B cell (primary cell): ENCODE measurements at regions not wholly inside any gene's neighbourhood (a gene's known extent, or its start where the extent isn't known, plus 50 kb on each side); places are given as distances from the start of the nearest gene placed in this dataset.

Experiments
- ATAC-seq: fragments of 200-7000 bp; cut with Tn5 transposase; one replicate; pipeline ENCODE4 v1.10.0; 2021; ENCODE audit warnings: low read depth, mild to moderate bottlenecking, moderate number of reproducible peaks, moderate library complexity
- CTCF ChIA-PET: fragments of 350-600 bp; sonication (Branson Sonifier 250); formaldehyde crosslinking; loops from one replicate; lab custom pipeline; 2021; ENCODE audit warnings: antibody characterized with exemption, inconsistent platforms; lab: Charles Lee
- POLR2A ChIA-PET: fragments of 350-600 bp; sonication (Branson Sonifier 250); formaldehyde crosslinking; loops from one replicate; lab custom pipeline; 2021; ENCODE audit warnings: antibody characterized with exemption; lab: Charles Lee
- DNase-seq: peaks from one replicate; pipeline ENCODE4 v3.0.0; 2013
- H2AFZ ChIP-seq: 2 replicates; pipeline ENCODE4 v1.6.1; 2012; ENCODE audit warnings: mild to moderate bottlenecking, low read depth, low read length; ENCODE audit not compliant: insufficient read depth, poor library complexity, severe bottlenecking
- H3K27ac ChIP-seq, 2 donors: 1 replicate in 1 of 2; 2 replicates in 1 of 2; pipeline ENCODE4 v1.5.1; 2012 to 2013; ENCODE audit warnings: low read length in 2 of 2, mild to moderate bottlenecking in 2 of 2, moderate library complexity in 1 of 2
- H3K27me3 ChIP-seq, 4 experiments: fragments of 200-600 bp in 1 of 4; sonication (generic) in 1 of 4; replicated peaks in 1 of 4; 1 replicate in 2 of 4; 2 replicates in 2 of 4; pipeline versions ENCODE4 v1.6.1 to v1.7.0; 2013 to 2016; ENCODE audit warnings: low read length in 3 of 4, mild to moderate bottlenecking in 2 of 4, mixed read lengths in 1 of 4, moderate library complexity in 1 of 4; ENCODE audit not compliant: insufficient read depth in 4 of 4, control insufficient read depth in 3 of 4; ENCODE audit errors: control extremely low read depth in 1 of 4
- H3K36me3 ChIP-seq, 2 experiments: replicated peaks in 1 of 2; 1 replicate in 1 of 2; 2 replicates in 1 of 2; pipeline versions ENCODE4 v1.6.1 to v1.7.1; 2013; ENCODE audit warnings: low read length in 1 of 2; ENCODE audit not compliant: insufficient read depth in 2 of 2, control insufficient read depth in 1 of 2; ENCODE audit errors: control extremely low read depth in 1 of 2, extremely low read depth in 1 of 2
- H3K4me1 ChIP-seq, 2 donors: fragments of 200-600 bp in 1 of 2; sonication (generic) in 1 of 2; 1 replicate in 1 of 2; 2 replicates in 1 of 2; pipeline versions ENCODE4 v1.5.1 to v1.6.1; 2013 to 2017; ENCODE audit warnings: low read length in 2 of 2; ENCODE audit not compliant: control insufficient read depth in 2 of 2, insufficient read depth in 2 of 2
- H3K4me2 ChIP-seq: replicated peaks from 2 replicates; pipeline ENCODE3; 2012; ENCODE audit warnings: mild to moderate bottlenecking, low read depth, low read length; ENCODE audit not compliant: poor library complexity, severe bottlenecking
- H3K4me3 ChIP-seq, 5 experiments: fragments of 200-600 bp in 1 of 5; sonication (generic) in 1 of 5; 1 replicate in 3 of 5; 2 replicates in 2 of 5; pipeline versions ENCODE4 v1.5.1 to v1.7.0; 2011 to 2016; ENCODE audit warnings: low read length in 4 of 5, mild to moderate bottlenecking in 4 of 5, low read depth in 2 of 5, control low read depth in 1 of 5, moderate library complexity in 1 of 5; ENCODE audit not compliant: insufficient read depth in 1 of 5; ENCODE audit errors: control extremely low read depth in 1 of 5, extremely low read depth in 1 of 5
- H3K79me2 ChIP-seq: fragments of 200-600 bp; sonication (generic); one replicate; pipeline ENCODE4 v1.6.0; 2016; ENCODE audit warnings: low read length; ENCODE audit not compliant: control insufficient read depth, insufficient read depth
- H3K9ac ChIP-seq: fragments of 200-600 bp; sonication (generic); 2 replicates; pipeline ENCODE4 v1.6.1; 2017; ENCODE audit warnings: mild to moderate bottlenecking, low read length, moderate library complexity
- H3K9me3 ChIP-seq, 3 donors: one replicate each; pipeline versions ENCODE4 v1.6.1 to v1.7.1; 2013; ENCODE audit warnings: low read length in 2 of 3; ENCODE audit not compliant: control insufficient read depth in 2 of 3, insufficient read depth in 1 of 3; ENCODE audit errors: control extremely low read depth in 1 of 3
- H4K20me1 ChIP-seq: 2 replicates; pipeline ENCODE4 v1.6.0; 2012; ENCODE audit warnings: mild to moderate bottlenecking, low read length; ENCODE audit not compliant: insufficient read depth, control insufficient read depth, poor library complexity, severe bottlenecking
- H3K27ac Mint-ChIP-seq: one replicate; pipeline ENCODE4 v1.8.0; 2021; ENCODE audit warnings: mixed read lengths
- H3K27me3 Mint-ChIP-seq: one replicate; pipeline ENCODE4 v1.8.0; 2021; ENCODE audit warnings: mixed read lengths
- H3K4me1 Mint-ChIP-seq: one replicate; pipeline ENCODE4 v1.8.0; 2021; ENCODE audit warnings: mixed read lengths
- H3K4me3 Mint-ChIP-seq: one replicate; pipeline ENCODE4 v1.8.0; 2021; ENCODE audit warnings: mixed read lengths
- H3K9me3 Mint-ChIP-seq: one replicate; pipeline ENCODE4 v1.8.0; 2022; ENCODE audit warnings: mixed read lengths; ENCODE audit not compliant: insufficient read depth
- CTCF ChIP-seq: fragments of 200-600 bp; IDR thresholded peaks from one replicate; pipeline ENCODE4 v1.8.0; 2022; ENCODE audit warnings: antibody characterized with exemption, mild to moderate bottlenecking
- EZH2 ChIP-seq: IDR thresholded peaks from 2 replicates; pipeline ENCODE4 v1.6.1; 2012; ENCODE audit warnings: borderline replicate concordance, low read depth, mild to moderate bottlenecking, moderate library complexity, low read length; ENCODE audit not compliant: insufficient read depth, poor library complexity, severe bottlenecking
- WGBS: methylation state at CpG from one replicate; pipeline ENCODE4 v1.1.5; 2013; ENCODE audit warnings: missing lambda C conversion rate; ENCODE audit not compliant: insufficient coverage; 5-methylcytosine and 5-hydroxymethylcytosine counted together
- intact Hi-C: fragments of 100-400 bp; cut with micrococcal nuclease; formaldehyde crosslinking; loops from one replicate; pipeline ENCODE4 v1.10.0; 2022

- Histone ChIP-seq H3K27me3 (no peaks in the 10 kb centered on the region), H3K27ac (peak overlapping the region in 1 of 2 donors; percentile 5), H3K79me2 (no peaks in the 10 kb centered on the region), H3K9me3 (no peaks in the 10 kb centered on the region), H3K36me3 (no peaks in the 10 kb centered on the region), H2AFZ (peak overlapping the region; percentile 13), H3K4me3 (no peak overlapping the region), H3K4me2 (no peak overlapping the region), H3K4me1 (peaks cover 56 to 58% of the 10 kb centered on the region in 2 donors), H3K9ac (no peak overlapping the region), H4K20me1 (no peaks in the 10 kb centered on the region)
- ChIA-PET POLR2A (no interaction called here), CTCF (interaction anchor here (1.0 kb wide), 1 partner anchor 11 kb away, joined by 3 read pairs; no protein-coding TSS in a partner anchor)
- DNase-seq (no peak), ATAC-seq (no peak)
- Mint-ChIP-seq H3K4me3 (no peak overlapping the region), H3K9me3 (peaks cover 2% of the 10 kb centered on the region), H3K27ac (peak overlapping the region; percentile 0), H3K27me3 (no peaks in the 10 kb centered on the region), H3K4me1 (peaks cover 51% of the 10 kb centered on the region)
- intact Hi-C loops: no loop called here
- WGBS: 94% methylated on average over 3 of the region's 5 CpGs
- no peak for TF ChIP-seq CTCF
- no peak for TF ChIP-seq EZH2
Observed at GRCh38 chr12:93164103-93164880, 213.4 kb upstream of the NUDT4 start.

- H3K9me3 Mint-ChIP-seq: peaks cover 2% of the 10 kb centered on the region
- H3K27me3 Mint-ChIP-seq: no peaks in the 10 kb centered on the region
- H3K27ac ChIP-seq: peak overlapping the region in 1 of 2 donors; percentile 24
- H3K27ac Mint-ChIP-seq: peak overlapping the region; percentile 59
- ATAC-seq (no peak), DNase-seq (no peak)
- CTCF ChIA-PET: interaction anchor here (1.0 kb wide), 1 partner anchor 12 kb away, joined by 3 read pairs; no protein-coding TSS in a partner anchor
- no peak overlapping the region for H3K4me3 Mint-ChIP-seq
- no peaks in the 10 kb centered on the region for H3K9me3 ChIP-seq
- TF ChIP-seq CTCF (no peak), EZH2 (no peak)
- no peak overlapping the region for H3K4me2 ChIP-seq
- H3K36me3 ChIP-seq: no peaks in the 10 kb centered on the region
- no peaks in the 10 kb centered on the region for H3K79me2 ChIP-seq
- intact Hi-C loops: loop anchor here (5.0 kb wide), 1 partner anchor 222 kb away; no protein-coding TSS in a partner anchor
- peaks cover 57 to 58% of the 10 kb centered on the region in 2 donors for H3K4me1 ChIP-seq
- POLR2A ChIA-PET: no interaction called here
- 66% methylated on average over 3 of the region's 4 CpGs for WGBS
- H4K20me1 ChIP-seq: no peaks in the 10 kb centered on the region
- H3K27me3 ChIP-seq: no peaks in the 10 kb centered on the region
- H3K4me3 ChIP-seq: no peak overlapping the region
- H2AFZ ChIP-seq: peak overlapping the region; percentile 14
- H3K9ac ChIP-seq: no peak overlapping the region
- H3K4me1 Mint-ChIP-seq: peaks cover 51% of the 10 kb centered on the region
Observed at GRCh38 chr12:93165384-93165932, 212.3 kb upstream of the NUDT4 start.
